NCI-H524 treated with DMSO at 0.1 percent for 48 hours (cell line): ENCODE measurements at regions not wholly inside any gene's neighbourhood (a gene's known extent, or its start where the extent isn't known, plus 50 kb on each side); places are given as distances from the start of the nearest gene placed in this dataset.

Experiments
- DNase-seq: peaks from one replicate; lab custom pipeline; 2025; lab: John Stamatoyannopoulos, UW

GRCh38 chr18:29549759-29550158 lies 1372.8 kb upstream of the CDH2 start:
- no peak for DNase-seq

DNA sequence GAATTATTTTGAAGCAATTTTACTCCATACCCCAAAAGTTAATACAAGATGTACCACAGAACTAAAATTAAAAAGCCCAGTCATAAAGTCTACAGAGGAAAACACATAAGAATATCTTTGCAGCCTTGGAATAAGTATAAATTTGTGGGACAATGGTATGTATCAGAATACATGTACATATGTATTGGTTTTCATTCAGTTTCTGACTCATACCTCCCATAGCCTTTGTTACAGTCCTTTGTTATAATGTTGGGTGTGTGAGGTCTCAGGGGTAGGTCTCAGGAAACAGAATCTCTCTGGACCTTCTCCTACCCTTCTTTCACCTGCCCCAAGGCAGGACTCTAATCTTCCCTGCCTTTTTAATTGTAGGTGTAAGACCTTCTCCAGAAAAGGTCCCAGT lies 1370.7 kb upstream of the CDH2 start:
- no peak for DNase-seq

DNA sequence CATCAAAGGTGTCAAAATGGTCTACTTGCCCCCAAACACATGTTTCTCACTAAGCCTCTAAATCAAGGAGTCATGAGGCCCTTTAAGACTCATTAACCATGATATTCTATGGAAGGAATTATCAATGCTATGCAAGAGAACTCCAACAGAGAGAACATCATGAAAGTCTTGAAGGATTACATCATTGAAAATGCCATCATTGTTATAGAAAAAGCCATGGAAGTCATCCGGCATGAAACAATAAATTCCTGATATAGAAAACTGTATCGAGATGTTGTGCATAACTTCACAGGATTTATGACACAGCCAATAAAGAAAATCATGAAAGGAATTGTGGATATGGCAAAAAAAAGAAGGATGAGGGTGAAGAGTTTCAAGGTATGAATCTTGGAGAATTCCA lies 1363.6 kb upstream of the CDH2 start:
- no peak for DNase-seq

DNA sequence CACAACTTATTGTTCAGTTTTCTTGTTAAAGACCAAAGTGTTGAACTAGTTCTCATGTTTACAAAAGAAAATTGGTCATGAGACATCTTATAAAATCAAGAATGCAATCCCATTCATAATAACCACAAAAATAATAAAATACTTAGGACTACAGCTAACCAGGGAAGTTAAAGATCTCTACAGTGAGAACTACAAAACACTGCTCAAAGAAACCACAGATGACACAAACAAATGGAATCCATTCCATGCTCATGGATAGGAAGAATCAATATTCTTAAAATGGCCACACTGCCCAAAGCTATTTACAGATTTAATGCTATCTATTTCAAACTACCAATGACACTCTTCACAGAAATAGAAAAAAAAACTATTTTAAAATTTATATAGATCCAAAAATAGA lies 1354.8 kb upstream of the CDH2 start:
- DNase-seq, result no peak

DNA sequence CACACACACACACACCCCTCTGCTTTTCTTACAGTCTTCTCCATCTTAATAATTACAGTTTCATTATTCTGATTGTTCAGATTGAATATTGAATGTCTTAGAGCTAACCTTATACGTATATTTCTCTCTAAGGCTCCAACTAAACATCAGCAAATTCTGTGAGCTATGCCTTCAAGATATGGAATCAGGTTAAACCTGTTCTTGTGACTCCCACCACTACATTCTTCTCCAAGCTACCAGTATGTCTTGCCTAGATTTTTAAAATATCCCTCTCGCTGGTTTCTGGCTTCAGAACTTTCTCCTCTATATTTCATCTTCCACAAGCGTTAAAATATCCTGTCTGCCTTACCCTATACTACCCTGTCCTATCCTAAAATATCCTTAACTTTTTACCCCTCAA lies 1346.4 kb upstream of the CDH2 start:
- no peak for DNase-seq

DNA sequence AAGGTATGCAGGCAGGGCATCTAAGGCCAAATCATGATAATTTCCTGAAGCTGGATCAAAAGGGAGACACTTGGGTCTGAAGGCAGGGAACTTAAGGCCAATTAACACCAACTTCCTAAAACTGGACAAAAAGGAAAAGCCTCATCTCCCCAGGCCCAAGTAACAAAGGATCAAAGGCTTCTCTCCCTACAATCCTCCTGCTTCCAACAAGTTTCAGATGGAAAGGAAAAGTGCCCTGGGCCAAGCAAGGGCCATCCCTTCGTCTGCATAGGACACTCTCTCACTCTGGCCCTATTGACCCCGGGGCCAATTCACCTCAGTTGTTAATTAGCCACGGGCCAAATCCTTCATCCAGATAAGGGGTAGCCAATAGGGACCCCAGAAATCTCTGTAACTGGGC lies 1335.8 kb upstream of the CDH2 start:
- no peak for DNase-seq

GRCh38 chr18:29512203-29512602 lies 1335.3 kb upstream of the CDH2 start:
- DNase-seq, result no peak

GRCh38 chr18:29501952-29502351 lies 1325.0 kb upstream of the CDH2 start:
- no peak for DNase-seq

DNA sequence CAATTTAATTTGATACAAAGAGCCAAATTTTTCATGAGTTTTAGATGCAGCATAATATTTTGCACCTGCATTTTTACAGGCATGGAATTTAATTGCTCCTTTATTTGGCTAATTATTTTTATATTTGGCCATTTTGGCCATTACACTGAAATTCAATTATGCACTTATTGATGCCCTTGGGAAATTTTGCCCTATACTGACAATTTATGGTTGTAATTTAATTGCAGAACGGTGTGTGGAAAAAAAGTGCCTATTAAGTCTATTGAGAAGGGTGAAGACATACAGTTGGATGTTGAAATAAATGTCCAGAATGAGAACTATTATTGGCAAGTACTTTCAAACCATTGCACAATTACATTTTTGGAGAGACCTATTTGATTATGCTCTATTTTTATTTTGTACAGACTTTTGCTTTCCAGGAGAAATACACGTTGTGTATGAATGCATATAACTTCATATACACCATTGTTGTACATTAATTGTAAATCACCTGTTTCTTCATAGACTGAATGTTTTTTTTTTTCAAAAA lies 1319.3 kb upstream of the CDH2 start:
- no peak for DNase-seq

DNA sequence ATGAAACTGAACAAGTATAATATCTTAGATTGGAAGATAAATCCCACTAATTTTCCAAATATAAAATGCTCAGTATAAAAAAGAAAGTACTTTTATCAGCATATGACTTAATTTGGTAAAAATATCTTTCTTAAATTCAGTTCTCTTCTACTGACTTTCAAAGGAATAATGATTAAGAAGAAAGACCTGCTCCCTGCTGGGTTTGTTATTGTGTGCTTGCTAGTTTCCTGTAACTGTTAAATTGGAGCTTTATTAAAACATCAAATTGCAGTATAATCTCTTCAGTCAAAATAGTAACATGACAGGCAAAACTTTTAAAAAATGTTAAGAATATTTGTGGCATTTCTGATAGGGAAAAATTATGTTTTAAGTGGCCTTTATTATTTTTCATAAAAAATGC lies 1317.4 kb upstream of the CDH2 start:
- no peak for DNase-seq

GRCh38 chr18:29491907-29492306 lies 1315.0 kb upstream of the CDH2 start:
- no peak for DNase-seq

- DNase-seq, result no peak
These were observed 1311.7 kb upstream of the CDH2 start for GRCh38 chr18:29488617-29489016.

DNA sequence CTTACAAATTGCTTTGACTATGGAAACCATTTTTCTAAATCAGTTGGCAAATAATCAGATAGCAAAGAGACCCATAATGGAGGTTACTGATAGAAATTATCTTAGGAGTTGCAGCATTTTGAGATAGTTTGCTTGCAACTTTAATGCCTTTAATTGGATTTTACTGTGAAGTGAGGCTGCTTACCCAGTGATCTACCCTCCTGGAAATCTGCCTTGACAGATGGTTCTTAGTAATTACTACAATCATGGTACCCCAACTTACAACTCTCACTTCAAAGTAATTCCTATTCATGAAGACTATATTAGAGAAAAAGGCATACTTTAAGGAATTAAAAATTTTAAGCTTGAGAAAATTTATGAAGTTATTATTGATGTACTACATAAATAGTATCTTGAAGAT lies 1288.6 kb upstream of the CDH2 start:
- peak; percentile 76 for DNase-seq

DNA sequence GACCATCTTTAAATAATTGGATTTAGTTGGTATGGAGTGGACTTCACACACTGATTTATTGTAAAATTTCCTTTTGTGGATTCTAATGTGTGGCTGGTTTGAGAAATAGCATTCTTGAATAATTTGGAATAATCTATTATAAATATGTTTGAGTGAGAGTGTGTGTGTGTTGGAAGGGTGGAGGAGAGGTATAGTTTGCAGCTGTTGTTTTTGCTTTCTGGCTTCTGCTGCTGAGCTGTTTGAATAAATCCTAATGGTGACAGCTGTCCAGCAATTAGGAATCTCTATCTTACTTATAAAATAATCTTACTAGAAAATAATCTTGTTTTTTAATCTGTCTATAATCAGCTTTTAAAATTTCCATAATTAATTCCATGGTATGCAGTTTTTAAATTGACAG lies 1283.0 kb upstream of the CDH2 start:
- DNase-seq, result peak; percentile 81

DNA sequence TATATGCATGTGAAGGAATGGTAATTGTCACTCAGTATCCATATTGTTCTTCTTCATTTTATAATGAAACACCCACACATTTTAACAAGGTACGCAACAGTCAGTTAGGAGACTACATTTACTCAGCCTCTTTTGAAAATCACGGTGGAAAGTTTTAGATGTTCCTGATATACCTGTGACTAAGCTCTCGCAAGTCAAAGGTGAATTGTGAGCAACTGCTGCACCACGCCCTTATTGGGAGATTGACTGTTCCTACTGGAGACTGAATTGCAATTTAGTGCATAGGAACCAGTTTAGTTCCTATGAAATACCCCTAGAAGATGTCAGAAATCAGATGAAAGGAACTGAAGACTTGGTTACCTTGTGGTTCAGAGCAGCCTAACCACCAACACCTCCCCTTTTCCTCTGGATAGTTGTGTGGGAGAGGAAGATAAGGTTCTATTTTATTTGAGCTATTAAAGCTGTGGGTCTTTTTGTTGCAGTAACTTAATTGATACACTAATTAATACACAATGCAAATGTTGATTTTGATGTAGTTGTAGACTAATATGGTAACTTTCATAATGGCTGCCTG lies 1280.5 kb upstream of the CDH2 start:
- no peak for DNase-seq

GRCh38 chr18:29449424-29449823 lies 1272.5 kb upstream of the CDH2 start:
- DNase-seq, result no peak

DNA sequence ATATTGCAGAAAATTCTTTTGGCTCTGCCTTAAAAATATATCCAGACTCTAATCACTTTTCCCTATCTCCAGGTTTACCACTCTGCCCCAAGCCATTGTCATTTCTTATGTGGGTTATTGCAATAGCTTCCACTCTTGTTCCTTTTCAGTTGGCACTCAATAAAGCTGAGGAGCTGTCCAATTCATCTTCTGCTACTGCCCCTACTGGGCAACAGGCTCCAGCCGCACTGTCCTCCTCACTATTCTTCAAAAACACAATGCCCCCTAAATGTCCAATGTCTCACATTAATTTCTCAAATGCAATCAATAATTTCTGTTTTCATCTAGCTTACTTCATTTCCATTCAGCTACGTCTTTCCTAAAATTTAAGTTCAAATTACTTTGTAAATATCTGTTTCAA lies 1262.5 kb upstream of the CDH2 start:
- DNase-seq, result no peak

DNA sequence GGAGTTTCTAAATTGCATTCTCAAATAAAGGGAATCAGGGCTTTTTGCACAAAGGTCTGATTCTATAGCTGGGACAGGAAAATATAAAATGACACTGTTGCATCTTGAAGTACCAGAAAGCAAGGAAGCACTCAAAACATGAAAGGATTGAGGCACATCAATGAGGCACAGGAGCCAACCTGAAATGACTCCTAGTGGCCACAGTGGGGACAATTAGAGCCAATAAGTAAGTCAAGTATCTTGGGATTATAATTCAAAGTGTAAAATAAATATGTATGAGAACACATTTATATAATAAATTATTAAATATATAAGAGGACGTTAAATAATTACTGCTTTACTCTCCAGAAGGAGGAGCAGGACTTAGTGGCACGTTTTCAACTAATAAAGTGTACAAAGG lies 1259.5 kb upstream of the CDH2 start:
- DNase-seq, result no peak

DNA sequence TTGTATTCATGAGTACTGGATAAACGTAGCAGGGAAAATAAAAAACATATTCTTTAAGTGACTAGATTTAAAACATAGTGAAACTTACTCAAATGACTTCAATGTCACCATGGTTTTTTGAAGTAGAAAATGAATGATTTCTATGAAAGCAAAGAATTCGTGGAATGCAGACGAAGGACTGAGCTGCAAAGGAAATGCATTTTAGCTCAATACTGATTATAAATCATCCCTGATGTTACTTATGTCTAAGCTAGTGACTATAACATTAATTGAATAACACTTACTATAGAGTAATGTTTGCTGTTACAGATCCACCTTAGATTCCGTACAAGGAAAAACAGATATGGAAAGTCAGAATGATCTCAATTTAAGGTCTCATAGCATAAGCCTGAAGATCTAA lies 1257.7 kb upstream of the CDH2 start:
- DNase-seq, result no peak

GRCh38 chr18:29430416-29430815 lies 1253.5 kb upstream of the CDH2 start:
- no peak for DNase-seq

DNA sequence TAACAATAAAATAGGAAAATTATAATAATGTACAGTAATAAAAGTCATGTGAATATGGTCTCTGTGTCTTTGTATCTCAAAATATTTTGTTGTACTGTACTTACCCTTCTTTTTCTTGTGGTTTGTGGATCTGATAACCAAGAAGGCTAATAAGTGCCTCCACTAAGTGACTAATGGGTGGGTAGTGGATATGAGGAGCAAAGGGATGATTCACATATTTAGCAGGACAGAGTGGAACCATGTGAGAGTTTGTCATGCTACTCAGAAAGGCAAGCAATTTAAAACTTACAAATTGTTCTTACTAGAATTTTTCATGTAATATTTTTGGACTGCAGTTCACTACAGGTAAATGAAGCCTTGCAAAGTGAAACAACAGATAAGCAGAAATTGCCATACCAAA lies 1241.2 kb upstream of the CDH2 start:
- no peak for DNase-seq

GRCh38 chr18:29406996-29407395 lies 1230.1 kb upstream of the CDH2 start:
- no peak for DNase-seq

DNA sequence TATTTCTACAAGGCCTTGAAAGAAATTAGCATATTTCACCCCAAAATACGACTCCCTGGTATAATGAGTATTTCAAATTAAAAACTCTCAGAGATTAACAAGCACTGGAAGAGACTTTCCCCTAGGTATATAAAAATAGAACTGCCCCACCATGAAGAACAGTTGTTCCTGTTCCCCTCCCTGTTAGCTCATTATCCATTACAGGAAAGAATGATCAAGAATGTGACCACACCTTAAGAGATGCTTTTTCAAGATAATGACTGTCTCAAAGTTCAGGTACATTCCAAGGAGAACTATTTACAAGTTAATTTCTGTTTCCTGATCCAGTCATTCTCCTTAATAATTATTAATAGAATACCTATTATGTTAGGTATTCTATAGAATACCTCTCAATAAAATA lies 1220.6 kb upstream of the CDH2 start:
- DNase-seq, result no peak
